ENCODE measurements at regions not wholly inside any gene's neighbourhood (a gene's known extent, or its start where the extent isn't known, plus 50 kb on each side); places are given as distances from the start of the nearest gene placed in this dataset.

GRCh38 chr1:95437781-95438180 lies 203.8 kb downstream of the RWDD3 start:
- TF ChIP-seq POLR2A (IDR thresholded peaks at IDR 0.05) (no peak), CTCF (IDR thresholded peaks at IDR 0.05) (no peak)
